ENCODE measurements at regions not wholly inside any gene's neighbourhood (a gene's known extent, or its start where the extent isn't known, plus 50 kb on each side); places are given as distances from the start of the nearest gene placed in this dataset.
"Not testable (repeated sequence)": the region's sequence is repeated elsewhere in the genome, so short reads cannot be mapped to it uniquely, and the experiment has no call there.

DNA sequence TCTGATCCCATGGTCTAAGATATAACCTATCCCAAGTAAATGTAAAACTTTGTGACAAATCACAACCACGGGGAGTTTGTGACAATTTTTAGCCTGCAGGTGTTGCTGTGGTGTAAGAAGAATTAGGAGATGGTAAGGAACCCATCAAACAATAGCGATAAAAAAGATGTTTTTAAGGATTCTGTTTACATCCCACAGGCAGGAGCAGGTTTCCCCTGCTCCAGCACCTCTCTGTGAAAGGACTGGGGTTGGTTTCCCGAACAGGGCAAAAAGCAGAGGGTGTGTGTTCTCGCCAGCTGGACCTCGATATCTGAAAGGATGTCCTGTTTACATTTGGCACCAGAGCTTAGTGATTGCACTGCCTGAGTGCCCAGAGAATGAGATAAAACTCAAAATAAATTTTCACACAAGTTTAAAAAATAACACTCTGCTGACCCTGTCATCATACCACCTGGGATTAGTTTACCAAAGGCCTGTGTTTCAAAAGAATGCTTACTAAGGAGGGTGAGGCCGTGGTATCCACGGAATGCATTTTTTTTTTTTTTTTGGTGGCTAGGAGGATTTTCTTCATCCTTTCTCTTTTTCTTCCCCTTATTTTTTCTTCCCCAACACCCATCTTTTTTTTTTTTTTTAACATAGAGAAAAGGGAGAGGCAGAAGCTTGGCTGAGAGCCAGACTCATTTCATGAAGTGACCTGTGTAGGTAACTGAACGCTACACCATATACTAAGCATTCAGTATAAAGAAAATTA is 151.8 kb upstream of the DPH6 start:
- no peak for DNase-seq

DNA sequence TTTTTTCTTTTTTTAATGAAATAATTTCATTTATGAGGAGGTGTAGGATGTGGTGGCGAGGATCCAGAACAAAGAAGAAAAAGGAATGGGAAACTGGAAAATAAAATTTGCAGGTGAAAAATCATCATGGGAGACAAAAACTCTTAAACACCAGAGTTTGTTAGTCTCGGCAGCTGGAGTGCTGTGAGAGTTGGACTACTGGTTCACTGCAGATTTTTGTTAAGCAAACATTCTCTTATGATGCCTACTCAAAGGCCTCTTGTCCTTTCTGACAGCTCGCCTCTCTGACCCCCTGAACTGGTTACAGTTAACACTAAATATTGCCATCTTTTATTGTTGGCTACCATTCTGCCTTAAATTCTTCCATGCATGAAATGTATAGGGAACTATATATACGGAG is 152.4 kb upstream of the DPH6 start:
- no peak for DNase-seq

- no peak for DNase-seq
Observed at GRCh38 chr15:35698966-35699575, 153.1 kb upstream of the DPH6 start.

- not testable (repeated sequence) for DNase-seq
Observed at GRCh38 chr15:35700091-35700593, 154.2 kb upstream of the DPH6 start.

DNA sequence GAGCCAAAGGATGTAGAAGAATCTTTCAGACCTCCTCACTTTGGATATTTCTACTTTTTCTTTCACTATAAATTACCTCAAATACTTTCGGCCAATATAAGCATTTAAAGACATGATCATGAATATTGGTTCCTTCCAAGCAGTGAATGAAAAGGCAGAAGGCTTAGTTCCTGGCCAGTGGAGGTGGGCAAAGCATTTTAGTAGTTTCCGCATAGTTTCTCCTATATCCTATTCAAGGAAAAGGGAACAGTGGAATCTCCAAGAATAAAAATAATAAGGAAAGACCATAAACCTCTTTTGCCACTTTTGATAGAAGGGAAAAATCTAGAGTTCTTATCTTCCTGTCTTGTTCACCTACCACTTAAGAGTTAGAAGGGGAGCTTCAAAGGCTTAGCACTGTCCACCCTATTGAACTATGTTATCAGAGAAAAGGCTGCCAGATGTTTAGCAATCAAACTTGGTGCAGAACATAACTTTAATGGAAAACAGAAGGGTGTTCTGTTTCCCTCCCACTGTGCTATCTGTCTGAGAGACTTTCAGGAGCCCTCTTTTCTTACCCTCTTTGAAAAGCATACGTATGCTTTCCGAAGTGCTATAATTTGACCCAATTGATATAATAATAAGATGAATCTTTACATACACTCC is 155.6 kb upstream of the DPH6 start:
- no peak for DNase-seq

GRCh38 chr15:35702946-35703495 is 157.1 kb upstream of the DPH6 start:
- DNase-seq, result no peak

DNA sequence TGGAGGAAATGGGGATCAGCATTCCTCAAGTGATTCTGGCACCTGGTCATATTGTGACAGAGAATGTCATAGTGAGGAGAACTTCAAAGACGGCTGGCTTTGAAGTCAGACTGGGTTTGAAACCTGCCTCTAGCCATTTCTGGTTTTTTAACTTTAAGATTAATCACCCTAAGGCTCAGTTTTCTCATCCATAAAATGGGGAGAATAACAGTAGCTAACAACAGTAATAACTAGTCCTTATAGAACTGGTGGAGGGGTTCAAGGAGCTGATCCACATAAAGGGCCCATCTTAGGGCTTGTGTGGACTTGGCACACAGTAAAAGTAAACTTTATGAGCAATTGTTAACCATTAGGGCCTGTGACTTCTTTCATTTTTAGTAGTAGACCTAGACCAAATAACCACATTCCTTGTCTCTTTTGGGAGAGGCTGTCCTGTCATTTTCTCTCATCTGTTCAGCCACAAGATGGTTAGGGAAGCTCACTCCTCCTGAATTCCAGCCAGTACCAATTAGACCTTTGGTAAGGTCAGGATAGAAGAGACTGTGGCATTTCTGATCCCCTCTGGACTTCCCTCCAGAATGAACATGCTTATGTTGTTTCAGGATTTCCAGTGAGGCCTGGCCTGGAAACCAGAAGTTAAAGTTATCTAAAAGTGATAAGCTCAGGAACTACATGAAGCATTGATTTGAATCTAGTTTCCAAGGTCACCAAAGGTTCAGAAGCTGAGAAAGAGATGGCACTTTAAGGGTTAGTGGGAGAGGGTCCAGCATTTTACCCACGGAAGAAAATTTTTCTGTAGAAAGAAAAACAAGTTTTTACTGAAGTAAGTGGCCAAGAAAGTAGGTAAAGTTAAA is 159.3 kb upstream of the DPH6 start:
- no peak for DNase-seq

DNA sequence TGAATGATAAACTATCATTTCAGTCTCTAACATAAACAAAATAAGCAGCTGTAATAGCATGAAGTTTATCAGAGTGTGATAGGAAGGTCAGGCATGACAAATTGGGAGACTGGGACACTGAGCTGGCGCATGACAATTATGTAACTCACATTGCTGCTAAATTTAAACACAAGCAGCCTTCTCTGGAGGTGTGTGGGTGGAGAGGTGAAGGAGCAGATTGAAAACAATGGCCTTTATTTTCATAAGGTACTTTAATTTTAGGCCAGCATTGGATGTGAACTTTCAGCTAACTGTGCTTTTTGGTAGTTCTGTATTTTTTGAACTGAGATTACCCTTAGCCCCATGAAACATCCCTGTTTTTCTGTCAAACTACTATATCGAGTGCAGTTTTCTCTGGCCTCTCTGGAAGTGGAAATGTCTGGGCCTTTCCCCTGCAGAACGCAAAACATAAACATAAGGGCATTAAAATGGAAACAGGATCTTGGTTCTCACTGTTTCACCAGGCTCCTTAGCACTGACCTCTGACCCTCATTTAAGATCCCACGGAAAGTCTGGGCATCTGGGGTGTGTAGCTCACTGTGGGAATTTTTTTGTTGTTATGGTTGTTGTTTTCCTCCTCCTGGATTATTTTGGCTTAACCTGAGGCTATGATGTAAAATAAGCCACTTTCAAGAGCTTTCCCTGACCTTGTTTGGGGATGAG is 160.1 kb upstream of the DPH6 start:
- no peak for DNase-seq

DNA sequence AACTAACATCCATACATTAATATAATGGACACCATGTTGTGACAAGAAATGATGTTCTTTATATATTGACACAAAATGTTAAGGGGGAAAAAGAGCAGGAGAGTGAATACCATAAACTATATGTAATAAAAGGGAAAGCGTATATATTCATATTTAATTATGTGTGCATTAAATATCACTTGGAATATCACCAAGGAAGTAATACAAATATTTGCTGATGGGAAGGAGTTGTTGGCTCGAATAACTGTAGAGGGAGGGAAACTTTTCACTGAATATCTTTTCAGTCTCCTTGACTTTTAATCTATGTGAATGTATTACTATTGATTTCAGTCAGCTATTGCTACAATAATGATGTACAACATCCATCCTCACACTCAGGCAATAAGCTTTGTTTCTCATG is 167.0 kb upstream of the DPH6 start:
- DNase-seq, result no peak

GRCh38 chr15:35713733-35714132 is 167.8 kb upstream of the DPH6 start:
- DNase-seq, result no peak

GRCh38 chr15:35717721-35718120 is 171.8 kb upstream of the DPH6 start:
- DNase-seq, result no peak

GRCh38 chr15:35720019-35720418 is 174.1 kb upstream of the DPH6 start:
- DNase-seq, result no peak

DNA sequence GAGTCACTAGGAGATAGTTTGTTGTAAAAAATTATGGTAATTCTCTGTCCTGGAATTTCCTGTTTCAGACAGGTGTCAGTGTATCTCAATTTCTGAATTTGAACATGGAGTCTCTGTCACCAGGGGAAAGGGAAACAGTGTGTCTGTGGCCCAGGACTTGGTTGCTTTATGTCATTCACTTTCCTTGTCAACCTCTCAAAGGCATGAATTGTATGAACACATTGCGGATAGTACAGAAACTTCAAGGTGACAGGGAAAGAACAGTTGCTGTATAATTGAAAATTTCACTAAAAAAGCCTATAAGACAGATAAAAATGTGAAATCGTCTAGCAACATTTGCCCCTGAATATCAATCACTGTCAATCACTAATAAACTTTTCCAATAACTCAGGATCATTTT is 175.0 kb upstream of the DPH6 start:
- no peak for DNase-seq

DNA sequence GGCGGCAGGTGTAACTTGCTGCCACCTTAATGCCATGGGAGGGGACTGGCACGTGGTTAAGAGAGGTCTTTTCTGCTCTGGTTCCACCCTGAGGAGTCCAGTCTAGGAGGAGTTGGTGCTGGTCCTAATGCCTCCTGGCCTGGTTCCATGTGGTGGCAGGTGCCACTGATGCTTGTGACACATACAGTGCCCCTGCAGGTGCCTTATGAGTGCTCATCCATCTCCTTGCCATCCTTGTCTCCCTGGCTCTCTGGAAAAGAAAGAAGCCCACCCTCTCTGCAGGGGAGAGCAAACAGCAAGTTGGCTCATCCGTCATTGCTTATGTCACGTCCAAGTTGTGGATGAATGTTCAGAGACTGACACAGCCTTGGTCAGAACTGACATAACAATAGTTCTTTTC is 175.8 kb upstream of the DPH6 start:
- DNase-seq, result no peak

DNA sequence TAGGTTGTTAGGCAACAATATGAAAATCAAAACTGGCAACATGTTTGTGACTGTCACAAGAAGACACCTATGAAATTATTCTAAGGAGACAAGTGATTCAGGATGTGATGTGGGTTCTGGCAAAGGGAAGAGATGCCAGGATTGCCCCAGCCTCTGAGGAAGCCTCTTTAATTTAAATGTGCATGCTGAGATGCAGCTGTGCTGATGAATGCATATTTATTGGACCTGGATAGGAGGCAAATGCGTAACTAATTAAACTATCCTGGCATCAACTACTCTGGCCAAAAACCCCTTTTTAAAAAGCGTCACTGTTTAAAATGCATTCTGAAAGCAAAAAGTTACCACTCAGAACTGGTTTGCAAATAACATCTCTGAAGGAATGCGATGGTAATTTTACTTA is 176.5 kb upstream of the DPH6 start:
- no peak for DNase-seq

GRCh38 chr15:35723120-35723847 is 177.3 kb upstream of the DPH6 start:
- DNase-seq, result no peak

GRCh38 chr15:35723852-35724251 is 177.9 kb upstream of the DPH6 start:
- no peak for DNase-seq

- DNase-seq, result no peak
Observed at GRCh38 chr15:35724626-35725025, 178.7 kb upstream of the DPH6 start.

DNA sequence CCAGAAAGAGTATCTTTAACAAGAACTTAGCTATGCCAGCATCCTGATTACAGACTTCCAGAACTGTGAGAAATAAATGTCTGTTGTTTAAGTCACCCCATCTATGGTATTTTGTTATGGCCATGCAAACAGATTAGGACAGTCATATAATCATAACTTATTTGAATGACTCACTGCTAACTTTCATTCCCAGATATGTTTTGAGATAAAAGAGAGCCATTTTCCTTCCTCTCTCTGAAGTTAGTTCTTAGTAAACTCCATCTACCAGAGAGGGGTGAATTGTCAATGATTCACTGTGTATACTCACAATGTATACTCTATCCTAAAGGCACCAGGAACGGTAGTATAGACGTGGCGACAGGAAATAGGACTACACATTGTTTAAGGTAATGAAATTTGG is 179.4 kb upstream of the DPH6 start:
- DNase-seq, result no peak

GRCh38 chr15:35727627-35728026 is 181.7 kb upstream of the DPH6 start:
- DNase-seq, result no peak

GRCh38 chr15:35728219-35728940 is 182.4 kb upstream of the DPH6 start:
- no peak for DNase-seq
